HFFc6 (cell line): ENCODE measurements at regions not wholly inside any gene's neighbourhood (a gene's known extent, or its start where the extent isn't known, plus 50 kb on each side); places are given as distances from the start of the nearest gene placed in this dataset.

Experiments used
- DNase-seq: peaks from one replicate; pipeline ENCODE4 v3.0.0-alpha.2; 2018
- H3K27ac Mint-ChIP-seq: 2 replicates; pipeline ENCODE4 v1.8.0; 2020; ENCODE audit warnings: mild to moderate bottlenecking, mixed read lengths
- H3K27me3 Mint-ChIP-seq: 2 replicates; pipeline ENCODE4 v1.8.0; 2021; ENCODE audit warnings: mild to moderate bottlenecking, moderate library complexity, mixed read lengths; ENCODE audit not compliant: insufficient read depth
- H3K36me3 Mint-ChIP-seq: 2 replicates; pipeline ENCODE4 v1.8.0; 2021; ENCODE audit warnings: low read depth, mixed read lengths
- H3K4me1 Mint-ChIP-seq: 2 replicates; pipeline ENCODE4 v1.8.0; 2020; ENCODE audit warnings: low read depth, mixed read lengths
- H3K4me3 Mint-ChIP-seq: 2 replicates; pipeline ENCODE4 v1.8.0; 2020; ENCODE audit warnings: mild to moderate bottlenecking, moderate library complexity, mixed read lengths
- H3K9me3 Mint-ChIP-seq: 2 replicates; pipeline ENCODE4 v1.8.0; 2020; ENCODE audit warnings: mild to moderate bottlenecking, mixed read lengths
- CTCF ChIP-seq: fragments of 200-600 bp; sonication (generic); IDR thresholded peaks from 2 replicates; pipeline ENCODE4 v1.5.0; 2021; ENCODE audit warnings: antibody characterized with exemption, mild to moderate bottlenecking

DNA sequence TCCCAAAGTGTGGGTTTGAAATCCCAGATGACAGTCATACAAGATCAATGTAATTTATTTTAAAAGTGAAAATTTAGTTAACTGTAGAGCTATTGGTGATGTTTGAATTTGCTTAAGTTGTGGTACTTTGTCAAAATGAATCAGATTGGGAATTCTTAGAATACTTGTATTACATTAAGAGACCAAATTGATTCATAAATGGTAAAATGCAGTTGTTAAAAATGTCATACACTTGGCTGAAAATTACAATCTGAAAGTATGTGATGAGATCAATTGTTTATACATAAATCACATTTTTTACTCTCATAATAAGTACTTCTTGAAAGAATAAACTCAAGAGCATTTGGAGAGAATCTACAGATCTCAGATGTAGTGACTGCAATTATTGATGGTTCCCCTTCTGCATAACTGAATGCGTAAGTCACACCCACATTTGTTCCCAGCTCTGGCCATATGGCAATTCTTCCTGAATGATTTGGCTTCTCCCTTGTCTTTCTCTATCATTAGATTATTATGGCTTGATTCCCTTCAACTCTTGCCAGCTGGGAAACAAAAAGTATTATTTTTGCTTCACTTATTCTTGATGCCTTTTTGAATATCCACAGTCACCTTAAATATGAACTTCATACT, 558.5 kb downstream of the CPS1 start:
- DNase-seq: no peak
- Mint-ChIP-seq H3K4me3 (no peak overlapping the region), H3K4me1 (no peaks in the 10 kb centered on the region), H3K27ac (no peak overlapping the region), H3K9me3 (peaks cover 27% of the 10 kb centered on the region), H3K36me3 (no peaks in the 10 kb centered on the region), H3K27me3 (no peaks in the 10 kb centered on the region)
- no peak for TF ChIP-seq CTCF

GRCh38 chr2:211117026-211117425, 560.6 kb downstream of the CPS1 start:
- no peaks in the 10 kb centered on the region for H3K27me3 Mint-ChIP-seq
- no peak overlapping the region for H3K27ac Mint-ChIP-seq

GRCh38 chr2:211126256-211126655, 569.9 kb downstream of the CPS1 start:
- DNase-seq: no peak
- Mint-ChIP-seq H3K4me3 (no peak overlapping the region), H3K27me3 (no peaks in the 10 kb centered on the region), H3K9me3 (peaks cover 10% of the 10 kb centered on the region), H3K36me3 (no peaks in the 10 kb centered on the region), H3K27ac (no peak overlapping the region), H3K4me1 (no peaks in the 10 kb centered on the region)
- TF ChIP-seq CTCF: no peak

More at GRCh38 chr2:211117026-211117425, 560.6 kb downstream of the CPS1 start:
- Mint-ChIP-seq H3K4me3 (no peak overlapping the region), H3K9me3 (peaks cover 32% of the 10 kb centered on the region), H3K36me3 (no peaks in the 10 kb centered on the region), H3K4me1 (no peaks in the 10 kb centered on the region)
- no peak for TF ChIP-seq CTCF
- DNase-seq: no peak

DNA sequence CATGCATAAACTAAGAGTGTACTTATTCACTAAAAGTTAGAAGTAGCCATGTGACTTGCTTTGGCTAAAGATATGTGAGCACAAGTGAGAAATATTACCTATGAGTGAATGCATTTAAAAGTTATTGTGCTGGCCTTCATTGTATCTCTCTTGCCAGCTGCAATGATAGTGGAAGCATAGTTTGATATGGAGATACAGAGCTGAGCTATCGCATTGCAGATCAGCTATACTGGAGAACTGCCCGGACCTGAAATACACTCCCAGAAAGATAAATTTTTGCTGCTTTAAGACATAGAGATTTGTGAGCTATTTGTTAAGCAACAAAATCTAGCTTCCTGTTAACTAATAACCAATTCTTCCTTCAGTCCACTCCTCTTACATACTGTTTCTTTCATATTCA, 571.1 kb downstream of the CPS1 start:
- Mint-ChIP-seq H3K27me3 (no peaks in the 10 kb centered on the region), H3K4me1 (no peaks in the 10 kb centered on the region), H3K9me3 (peaks cover 14% of the 10 kb centered on the region), H3K27ac (no peak overlapping the region), H3K4me3 (no peak overlapping the region), H3K36me3 (no peaks in the 10 kb centered on the region)
- no peak for TF ChIP-seq CTCF
- no peak for DNase-seq

GRCh38 chr2:211128287-211128686, 571.9 kb downstream of the CPS1 start:
- H3K27ac Mint-ChIP-seq: no peak overlapping the region
- peaks cover 8% of the 10 kb centered on the region for H3K9me3 Mint-ChIP-seq
- no peaks in the 10 kb centered on the region for H3K27me3 Mint-ChIP-seq
- H3K4me1 Mint-ChIP-seq: no peaks in the 10 kb centered on the region
- DNase-seq: no peak
- H3K36me3 Mint-ChIP-seq: no peaks in the 10 kb centered on the region
- no peak overlapping the region for H3K4me3 Mint-ChIP-seq
- TF ChIP-seq CTCF: no peak

GRCh38 chr2:211129798-211130197, 573.4 kb downstream of the CPS1 start:
- TF ChIP-seq CTCF: no peak
- H3K4me1 Mint-ChIP-seq: no peaks in the 10 kb centered on the region
- peaks cover 8% of the 10 kb centered on the region for H3K9me3 Mint-ChIP-seq
- H3K36me3 Mint-ChIP-seq: no peaks in the 10 kb centered on the region
- H3K27ac Mint-ChIP-seq: no peak overlapping the region
- H3K27me3 Mint-ChIP-seq: no peaks in the 10 kb centered on the region
- no peak for DNase-seq
- H3K4me3 Mint-ChIP-seq: no peak overlapping the region
